SU-DHL-6 (cell line): ENCODE measurements at regions not wholly inside any gene's neighbourhood (a gene's known extent, or its start where the extent isn't known, plus 50 kb on each side); places are given as distances from the start of the nearest gene placed in this dataset.

Experiments used
- H2AFZ ChIP-seq: fragments of 200-600 bp; sonication (generic); 2 replicates; pipeline ENCODE4 v1.6.1; 2014; ENCODE audit warnings: low read depth, mild to moderate bottlenecking, moderate library complexity, mixed read lengths, antibody characterized with exemption, low read length; ENCODE audit not compliant: severe bottlenecking
- H3F3A ChIP-seq: fragments of 200-600 bp; shearing (Covaris generic); 2 replicates; pipeline ENCODE4 v1.6.0; 2016; ENCODE audit warnings: antibody characterized with exemption, mild to moderate bottlenecking; ENCODE audit not compliant: insufficient read depth
- H3K27ac ChIP-seq: fragments of 200-600 bp; sonication (generic); 2 replicates; pipeline ENCODE4 v1.5.1; 2016; ENCODE audit warnings: low read depth, mild to moderate bottlenecking, low read length, moderate library complexity, mixed read lengths
- H3K27me3 ChIP-seq: fragments of 200-600 bp; sonication (generic), shearing (Covaris generic); 2 replicates; pipeline ENCODE4 v1.6.0; 2014; ENCODE audit warnings: mild to moderate bottlenecking, low read length
- H3K36me3 ChIP-seq: fragments of 200-600 bp; sonication (generic); 2 replicates; pipeline ENCODE4 v1.6.1; 2014; ENCODE audit warnings: mild to moderate bottlenecking, low read length, mixed read lengths
- H3K4me2 ChIP-seq: fragments of 300-600, 200-600 bp; shearing (Covaris generic), sonication (generic); 2 replicates; pipeline ENCODE4 v1.6.0; 2014; ENCODE audit warnings: low read length, low read depth, mild to moderate bottlenecking; ENCODE audit not compliant: poor library complexity, severe bottlenecking
- H3K4me3 ChIP-seq: fragments of 200-600 bp; sonication (generic); 2 replicates; pipeline ENCODE4 v1.5.1; 2014; ENCODE audit warnings: antibody characterized with exemption, low read length, mild to moderate bottlenecking, mixed read lengths; ENCODE audit not compliant: insufficient read depth, poor library complexity, severe bottlenecking
- H3K79me2 ChIP-seq: fragments of 200-600 bp; sonication (generic); 2 replicates; pipeline ENCODE4 v1.6.1; 2014; ENCODE audit warnings: mild to moderate bottlenecking, low read length, moderate library complexity; ENCODE audit not compliant: insufficient read depth
- H3K9ac ChIP-seq: fragments of 200-600 bp; sonication (generic); 2 replicates; pipeline ENCODE4 v1.7.0; 2014; ENCODE audit warnings: mild to moderate bottlenecking, low read length
- H3K9me2 ChIP-seq: fragments of 200-600 bp; sonication (generic); replicated peaks from 2 replicates; pipeline ENCODE4 v1.6.1; 2014; ENCODE audit warnings: low read length; ENCODE audit not compliant: insufficient read depth
- H3K9me3 ChIP-seq: fragments of 200-600 bp; sonication (generic); 2 replicates; pipeline ENCODE4 v1.6.1; 2014; ENCODE audit warnings: low read length, mixed read lengths; ENCODE audit not compliant: insufficient read depth
- H4K20me1 ChIP-seq: fragments of 200-600 bp; sonication (generic); 2 replicates; pipeline ENCODE4 v1.6.1; 2014; ENCODE audit warnings: low read depth, mild to moderate bottlenecking, antibody characterized with exemption, low read length, moderate library complexity, mixed read lengths
- EZH2phosphoT487 ChIP-seq: fragments of 200-600 bp; sonication (generic), shearing (Covaris generic); conservative IDR thresholded peaks from 2 replicates; pipeline ENCODE4 v1.6.1; 2018; ENCODE audit warnings: mild to moderate bottlenecking, antibody characterized with exemption, low read length, moderate library complexity, mixed read lengths
- TF ChIP-seq, protein P1 (sequence below): fragments of 200-600 bp; sonication (generic); IDR thresholded peaks from one replicate; pipeline ENCODE4 v1.5.1; 2017; ENCODE audit warnings: antibody characterized with exemption, mild to moderate bottlenecking, low read length, moderate library complexity; ENCODE audit not compliant: insufficient read depth, poor library complexity, severe bottlenecking

DNA sequence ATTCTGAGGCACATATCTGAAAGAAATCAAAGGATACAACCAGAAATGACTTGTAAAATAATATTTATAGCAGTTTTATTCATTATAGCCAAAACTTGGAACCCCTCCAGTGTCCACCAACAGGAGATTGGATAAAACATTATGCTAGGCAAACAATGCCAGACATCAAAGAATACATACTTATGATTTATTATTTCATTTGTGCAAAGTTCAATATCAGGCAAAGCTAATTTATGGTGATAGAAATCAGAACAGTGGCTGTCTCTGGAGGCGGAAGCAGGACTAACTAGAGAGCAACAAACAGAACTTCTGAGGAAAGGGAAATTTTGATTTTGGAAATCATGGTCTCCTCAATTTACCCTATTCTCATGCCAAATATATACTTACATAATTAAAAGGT, 193.1 kb downstream of the ICE1 start:
- no peak overlapping the region for H3K9ac ChIP-seq
- no peak overlapping the region for H3K27ac ChIP-seq
- no peaks in the 10 kb centered on the region for H3K9me3 ChIP-seq
- no peak overlapping the region for H3K4me2 ChIP-seq
- H2AFZ ChIP-seq = no peak overlapping the region
- H3K36me3 ChIP-seq = no peaks in the 10 kb centered on the region
- H3K9me2 ChIP-seq = no peaks in the 10 kb centered on the region
- no peaks in the 10 kb centered on the region for H3F3A ChIP-seq
- H3K27me3 ChIP-seq = no peaks in the 10 kb centered on the region
- H3K4me3 ChIP-seq = no peak overlapping the region
- H4K20me1 ChIP-seq = no peaks in the 10 kb centered on the region
- TF ChIP-seq, protein P1, sequence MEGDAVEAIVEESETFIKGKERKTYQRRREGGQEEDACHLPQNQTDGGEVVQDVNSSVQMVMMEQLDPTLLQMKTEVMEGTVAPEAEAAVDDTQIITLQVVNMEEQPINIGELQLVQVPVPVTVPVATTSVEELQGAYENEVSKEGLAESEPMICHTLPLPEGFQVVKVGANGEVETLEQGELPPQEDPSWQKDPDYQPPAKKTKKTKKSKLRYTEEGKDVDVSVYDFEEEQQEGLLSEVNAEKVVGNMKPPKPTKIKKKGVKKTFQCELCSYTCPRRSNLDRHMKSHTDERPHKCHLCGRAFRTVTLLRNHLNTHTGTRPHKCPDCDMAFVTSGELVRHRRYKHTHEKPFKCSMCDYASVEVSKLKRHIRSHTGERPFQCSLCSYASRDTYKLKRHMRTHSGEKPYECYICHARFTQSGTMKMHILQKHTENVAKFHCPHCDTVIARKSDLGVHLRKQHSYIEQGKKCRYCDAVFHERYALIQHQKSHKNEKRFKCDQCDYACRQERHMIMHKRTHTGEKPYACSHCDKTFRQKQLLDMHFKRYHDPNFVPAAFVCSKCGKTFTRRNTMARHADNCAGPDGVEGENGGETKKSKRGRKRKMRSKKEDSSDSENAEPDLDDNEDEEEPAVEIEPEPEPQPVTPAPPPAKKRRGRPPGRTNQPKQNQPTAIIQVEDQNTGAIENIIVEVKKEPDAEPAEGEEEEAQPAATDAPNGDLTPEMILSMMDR = no peak
- TF ChIP-seq EZH2phosphoT487 = no peak
- no peaks in the 10 kb centered on the region for H3K79me2 ChIP-seq

DNA sequence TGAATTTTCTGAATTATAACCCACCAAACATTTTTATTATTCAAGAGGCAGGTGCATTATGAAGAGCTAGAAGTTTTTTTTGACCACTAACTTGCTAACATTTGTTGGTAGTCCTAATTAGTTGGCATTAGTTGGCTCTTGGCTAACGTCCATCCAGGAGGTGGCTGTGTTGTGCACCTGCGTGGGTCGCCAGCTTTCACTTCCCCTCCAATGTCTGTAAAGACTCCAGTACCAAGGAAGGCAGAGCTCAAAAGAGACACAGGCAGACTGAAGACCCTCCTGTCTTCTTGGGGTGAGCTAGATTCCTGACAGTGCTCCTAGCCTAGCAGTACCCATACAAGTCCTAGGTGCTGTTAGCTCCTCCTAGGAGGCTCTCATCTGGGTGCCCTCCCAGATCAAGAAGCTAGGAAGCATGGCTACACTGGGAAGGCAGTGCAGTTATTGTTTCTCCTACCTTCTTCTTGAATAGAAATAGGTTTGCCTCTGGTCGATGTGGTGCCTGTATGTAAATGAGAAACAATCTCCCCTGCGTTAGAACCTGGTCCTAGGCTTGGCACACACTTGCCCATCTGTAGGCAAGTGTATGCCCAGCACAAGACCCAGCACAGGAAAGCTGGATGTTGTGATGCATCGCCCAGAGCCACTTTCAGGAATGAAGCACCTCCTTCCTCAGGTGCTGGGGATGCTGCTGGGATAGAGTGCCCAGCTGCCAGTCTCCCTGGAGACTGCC, 190.9 kb downstream of the ICE1 start:
- no peak for TF ChIP-seq EZH2phosphoT487
- TF ChIP-seq, protein P1 = no peak
- Histone ChIP-seq H3K9ac (no peak overlapping the region), H3K79me2 (no peaks in the 10 kb centered on the region), H2AFZ (peak overlapping the region; percentile 10), H3K9me3 (no peaks in the 10 kb centered on the region), H3K27me3 (no peaks in the 10 kb centered on the region), H3K4me3 (no peak overlapping the region), H3K36me3 (no peaks in the 10 kb centered on the region), H4K20me1 (no peaks in the 10 kb centered on the region), H3K4me2 (peak overlapping the region; percentile 37), H3F3A (no peaks in the 10 kb centered on the region), H3K27ac (peak overlapping the region; percentile 45), H3K9me2 (no peaks in the 10 kb centered on the region)

DNA sequence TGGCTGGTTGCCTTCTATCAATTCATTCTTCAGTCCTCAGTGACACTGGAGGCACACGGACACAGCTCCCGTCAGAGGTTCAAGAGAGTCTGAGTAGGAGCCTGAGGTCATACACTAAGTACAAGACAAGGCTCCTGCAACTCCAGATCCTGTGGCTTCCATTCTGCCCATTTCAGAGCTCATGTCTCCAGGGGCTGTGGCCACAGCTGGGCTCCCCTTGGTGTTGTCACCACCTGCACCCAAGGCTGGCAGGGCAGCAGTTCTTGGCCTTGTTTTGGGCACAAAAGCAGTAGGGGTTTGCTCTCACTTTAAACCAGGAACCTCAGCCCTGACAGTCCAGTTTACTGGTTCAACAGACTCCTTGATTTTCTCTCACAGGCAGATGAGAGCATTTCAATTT, 189.6 kb downstream of the ICE1 start:
- no peaks in the 10 kb centered on the region for H3K79me2 ChIP-seq
- H3F3A ChIP-seq = no peaks in the 10 kb centered on the region
- no peak overlapping the region for H3K4me2 ChIP-seq
- no peaks in the 10 kb centered on the region for H3K9me2 ChIP-seq
- no peak overlapping the region for H3K27ac ChIP-seq
- no peaks in the 10 kb centered on the region for H3K36me3 ChIP-seq
- H3K9ac ChIP-seq = no peak overlapping the region
- no peaks in the 10 kb centered on the region for H3K9me3 ChIP-seq
- no peaks in the 10 kb centered on the region for H3K27me3 ChIP-seq
- no peaks in the 10 kb centered on the region for H4K20me1 ChIP-seq
- no peak overlapping the region for H2AFZ ChIP-seq
- no peak overlapping the region for H3K4me3 ChIP-seq
- TF ChIP-seq EZH2phosphoT487 = no peak
- TF ChIP-seq, protein P1 = no peak
